HUES64 (cell line): ENCODE measurements at regions not wholly inside any gene's neighbourhood (a gene's known extent, or its start where the extent isn't known, plus 50 kb on each side); places are given as distances from the start of the nearest gene placed in this dataset.
"Not testable (repeated sequence)": the region's sequence is repeated elsewhere in the genome, so short reads cannot be mapped to it uniquely, and the experiment has no call there.

Experiments
- H3K27ac ChIP-seq: 2 replicates; pipeline ENCODE4 v1.7.0; 2013; ENCODE audit warnings: low read depth, low read length, inconsistent platforms
- H3K27me3 ChIP-seq: 2 replicates; pipeline ENCODE4 v1.6.1; 2013; ENCODE audit warnings: mild to moderate bottlenecking, low read length; ENCODE audit not compliant: insufficient read depth
- H3K36me3 ChIP-seq: 2 replicates; pipeline ENCODE4 v1.6.1; 2013; ENCODE audit warnings: mild to moderate bottlenecking, low read length; ENCODE audit not compliant: insufficient read depth
- H3K4me1 ChIP-seq: 2 replicates; pipeline ENCODE4 v1.6.1; 2013; ENCODE audit warnings: mild to moderate bottlenecking, low read length, moderate library complexity; ENCODE audit not compliant: insufficient read depth
- H3K4me3 ChIP-seq: 2 replicates; pipeline ENCODE4 v1.5.1; 2013; ENCODE audit warnings: mild to moderate bottlenecking, low read length, moderate library complexity
- H3K9ac ChIP-seq: 2 replicates; pipeline ENCODE4 v1.6.1; 2013; ENCODE audit warnings: mild to moderate bottlenecking, low read depth, low read length
- H3K9me3 ChIP-seq: 2 replicates; pipeline ENCODE4 v1.6.1; 2013; ENCODE audit warnings: low read depth, low read length; ENCODE audit not compliant: insufficient read depth
- WGBS: fragments of 150-250, 120-280 bp; methylation state at CpG from one replicate; pipeline ENCODE4 v1.1.7; 2013; ENCODE audit warnings: missing lambda C conversion rate; 5-methylcytosine and 5-hydroxymethylcytosine counted together

- WGBS, result 100% methylated on average over 1 of the region's 1 CpG
- H3K4me1 ChIP-seq, result no peaks in the 10 kb centered on the region
Measured at GRCh38 chr16:7834771-7835431, 502.3 kb downstream of the RBFOX1 start.

GRCh38 chr16:7820816-7821215 is 488.2 kb downstream of the RBFOX1 start:
- no peaks in the 10 kb centered on the region for H3K27me3 ChIP-seq
- H3K9ac ChIP-seq, result no peak overlapping the region
- no peaks in the 10 kb centered on the region for H3K4me1 ChIP-seq
- 91% methylated on average over 4 of the region's 4 CpGs for WGBS
- no peak overlapping the region for H3K4me3 ChIP-seq
- no peak overlapping the region for H3K27ac ChIP-seq
- H3K36me3 ChIP-seq, result no peaks in the 10 kb centered on the region
- H3K9me3 ChIP-seq, result no peaks in the 10 kb centered on the region

More at GRCh38 chr16:7834771-7835431, 502.3 kb downstream of the RBFOX1 start:
- Histone ChIP-seq H3K27me3 (no peaks in the 10 kb centered on the region), H3K9ac (no peak overlapping the region), H3K36me3 (no peaks in the 10 kb centered on the region), H3K9me3 (no peaks in the 10 kb centered on the region), H3K4me3 (no peak overlapping the region), H3K27ac (no peak overlapping the region)

- no peaks in the 10 kb centered on the region for H3K9me3 ChIP-seq
- no peaks in the 10 kb centered on the region for H3K36me3 ChIP-seq
- 93% methylated on average over 6 of the region's 8 CpGs for WGBS
- no peak overlapping the region for H3K9ac ChIP-seq
- H3K27me3 ChIP-seq, result no peaks in the 10 kb centered on the region
- no peak overlapping the region for H3K27ac ChIP-seq
- H3K4me1 ChIP-seq, result no peaks in the 10 kb centered on the region
- no peak overlapping the region for H3K4me3 ChIP-seq
Measured at GRCh38 chr16:7805686-7806396, 473.2 kb downstream of the RBFOX1 start.

GRCh38 chr16:7804635-7805195 is 472.1 kb downstream of the RBFOX1 start:
- Histone ChIP-seq H3K4me1 (no peaks in the 10 kb centered on the region), H3K9me3 (no peaks in the 10 kb centered on the region), H3K4me3 (no peak overlapping the region), H3K9ac (no peak overlapping the region), H3K27me3 (no peaks in the 10 kb centered on the region), H3K27ac (no peak overlapping the region), H3K36me3 (no peaks in the 10 kb centered on the region)
- 95% methylated on average over 10 of the region's 10 CpGs for WGBS

- no peak overlapping the region for H3K4me3 ChIP-seq
- no peaks in the 10 kb centered on the region for H3K36me3 ChIP-seq
- WGBS, result 93% methylated on average over 4 of the region's 4 CpGs
- no peaks in the 10 kb centered on the region for H3K4me1 ChIP-seq
- H3K27me3 ChIP-seq, result no peaks in the 10 kb centered on the region
- no peak overlapping the region for H3K27ac ChIP-seq
- H3K9me3 ChIP-seq, result no peaks in the 10 kb centered on the region
- no peak overlapping the region for H3K9ac ChIP-seq
Measured at GRCh38 chr16:7792346-7792745, 459.7 kb downstream of the RBFOX1 start.

- no peaks in the 10 kb centered on the region for H3K4me1 ChIP-seq
- no peaks in the 10 kb centered on the region for H3K36me3 ChIP-seq
- WGBS, result 96% methylated on average over 10 of the region's 10 CpGs
- H3K9ac ChIP-seq, result no peak overlapping the region
- H3K9me3 ChIP-seq, result no peaks in the 10 kb centered on the region
- H3K4me3 ChIP-seq, result no peak overlapping the region
- H3K27me3 ChIP-seq, result no peaks in the 10 kb centered on the region
- no peak overlapping the region for H3K27ac ChIP-seq
Measured at GRCh38 chr16:7791028-7791590, 458.5 kb downstream of the RBFOX1 start.

GRCh38 chr16:7775072-7775488 is 442.4 kb downstream of the RBFOX1 start:
- Histone ChIP-seq H3K36me3 (no peaks in the 10 kb centered on the region), H3K9ac (no peak overlapping the region), H3K27me3 (no peaks in the 10 kb centered on the region), H3K4me1 (peaks cover 9% of the 10 kb centered on the region), H3K4me3 (no peak overlapping the region), H3K27ac (no peak overlapping the region), H3K9me3 (no peaks in the 10 kb centered on the region)
- WGBS, result 92% methylated on average over 1 of the region's 1 CpG

GRCh38 chr16:7772722-7773121 is 440.1 kb downstream of the RBFOX1 start:
- H3K36me3 ChIP-seq, result no peaks in the 10 kb centered on the region
- H3K9me3 ChIP-seq, result no peaks in the 10 kb centered on the region
- WGBS, result 92% methylated on average over 8 of the region's 8 CpGs
- H3K4me3 ChIP-seq, result no peak overlapping the region
- no peak overlapping the region for H3K9ac ChIP-seq
- no peak overlapping the region for H3K27ac ChIP-seq
- H3K27me3 ChIP-seq, result no peaks in the 10 kb centered on the region
- H3K4me1 ChIP-seq, result peaks cover 3% of the 10 kb centered on the region

GRCh38 chr16:7769091-7769490 is 436.4 kb downstream of the RBFOX1 start:
- H3K9ac ChIP-seq, H3K9me3 ChIP-seq, H3K4me3 ChIP-seq, H3K36me3 ChIP-seq, H3K27ac ChIP-seq, H3K27me3 ChIP-seq: not testable (repeated sequence)
- 98% methylated on average over 5 of the region's 6 CpGs for WGBS
- peaks cover 35% of the 10 kb centered on the region for H3K4me1 ChIP-seq

- Histone ChIP-seq H3K27ac (peak overlapping the region; percentile 73; the same call in 1 of the 2 replicates), H3K4me3 (no peak overlapping the region)
Measured at GRCh38 chr16:7765079-7765550, 432.5 kb downstream of the RBFOX1 start.

GRCh38 chr16:7763111-7763510 is 430.5 kb downstream of the RBFOX1 start:
- H3K9me3 ChIP-seq, result no peaks in the 10 kb centered on the region
- H3K4me3 ChIP-seq, result no peak overlapping the region
- H3K36me3 ChIP-seq, result no peaks in the 10 kb centered on the region
- peaks cover 11% of the 10 kb centered on the region; the same call in 1 of the 2 replicates for H3K27me3 ChIP-seq
- WGBS, result 82% methylated on average over 8 of the region's 8 CpGs
- peaks cover 63% of the 10 kb centered on the region for H3K4me1 ChIP-seq
- no peak overlapping the region for H3K9ac ChIP-seq
- no peak overlapping the region for H3K27ac ChIP-seq

More at GRCh38 chr16:7765079-7765550, 432.5 kb downstream of the RBFOX1 start:
- peaks cover 11% of the 10 kb centered on the region; the same call in 1 of the 2 replicates for H3K27me3 ChIP-seq
- WGBS, result 8% methylated on average over 2 of the region's 3 CpGs
- no peaks in the 10 kb centered on the region for H3K9me3 ChIP-seq
- H3K4me1 ChIP-seq, result peaks cover 57% of the 10 kb centered on the region
- no peaks in the 10 kb centered on the region for H3K36me3 ChIP-seq
- H3K9ac ChIP-seq, result no peak overlapping the region
